GM21367 (cell line): ENCODE measurements at regions not wholly inside any gene's neighbourhood (a gene's known extent, or its start where the extent isn't known, plus 50 kb on each side); places are given as distances from the start of the nearest gene placed in this dataset.
"Not testable (repeated sequence)": the region's sequence is repeated elsewhere in the genome, so short reads cannot be mapped to it uniquely, and the experiment has no call there.

Experiments
- ATAC-seq: cut with Tn5 transposase; IDR thresholded peaks from one replicate; pipeline ENCODE4 v1.9.1; 2021; ENCODE audit not compliant: unreplicated experiment

DNA sequence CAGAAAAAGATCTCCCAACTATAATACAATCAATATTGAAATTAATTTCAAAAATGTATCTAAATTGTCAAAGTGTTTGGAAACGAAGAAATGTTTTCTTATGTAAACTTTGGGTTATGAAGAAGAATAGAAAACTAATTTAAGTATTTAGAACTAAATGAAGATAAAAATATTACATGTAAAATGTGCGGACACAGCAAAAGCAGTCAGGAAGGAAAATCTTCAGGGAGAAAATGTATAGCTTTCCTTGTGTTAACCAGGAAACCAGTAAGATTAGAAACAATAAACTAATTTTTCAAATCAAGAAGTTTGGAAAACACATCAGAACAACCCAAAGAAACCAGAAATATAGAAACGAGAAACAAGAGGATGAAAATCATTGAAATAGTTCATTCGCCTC, 466.5 kb downstream of the BRD1 start:
- ATAC-seq = no peak

DNA sequence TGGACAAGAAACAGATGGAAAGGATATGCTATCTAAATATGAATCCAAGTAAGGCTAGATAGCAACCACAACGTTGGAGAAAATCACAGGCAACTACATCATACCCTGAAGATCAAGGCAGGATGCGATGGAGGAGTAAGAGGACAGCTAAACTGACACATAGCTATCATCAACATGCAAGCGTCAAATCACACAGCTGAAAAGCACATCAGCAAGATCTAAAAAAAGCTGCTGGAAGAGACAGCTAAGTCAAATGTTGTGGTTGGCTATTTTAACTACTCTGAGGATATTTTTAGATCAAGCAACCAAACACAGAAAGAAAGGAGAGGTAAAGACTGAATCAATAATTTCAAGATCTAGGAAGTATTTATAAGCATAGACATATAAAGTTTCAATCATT, 466.9 kb downstream of the BRD1 start:
- no peak for ATAC-seq

DNA sequence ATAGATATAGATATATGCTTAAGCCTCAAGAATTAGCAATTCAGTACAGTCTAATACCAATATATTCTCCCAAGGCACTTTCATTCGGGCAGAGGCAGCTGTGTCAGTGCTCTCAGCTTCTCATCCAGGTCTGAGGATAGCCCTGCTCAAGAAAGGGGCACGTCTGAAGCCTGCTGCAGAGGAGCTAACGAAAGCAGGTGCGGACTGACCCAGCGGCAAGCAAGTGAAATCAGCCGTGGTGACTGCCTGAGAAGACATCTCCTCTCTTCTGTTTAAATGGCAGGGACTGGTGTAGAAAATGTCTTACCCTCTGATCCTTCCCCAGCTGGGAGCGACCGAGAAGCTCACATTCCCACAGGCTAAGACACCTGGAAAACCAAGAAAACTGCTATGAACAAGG, 468.6 kb downstream of the BRD1 start:
- no peak for ATAC-seq

DNA sequence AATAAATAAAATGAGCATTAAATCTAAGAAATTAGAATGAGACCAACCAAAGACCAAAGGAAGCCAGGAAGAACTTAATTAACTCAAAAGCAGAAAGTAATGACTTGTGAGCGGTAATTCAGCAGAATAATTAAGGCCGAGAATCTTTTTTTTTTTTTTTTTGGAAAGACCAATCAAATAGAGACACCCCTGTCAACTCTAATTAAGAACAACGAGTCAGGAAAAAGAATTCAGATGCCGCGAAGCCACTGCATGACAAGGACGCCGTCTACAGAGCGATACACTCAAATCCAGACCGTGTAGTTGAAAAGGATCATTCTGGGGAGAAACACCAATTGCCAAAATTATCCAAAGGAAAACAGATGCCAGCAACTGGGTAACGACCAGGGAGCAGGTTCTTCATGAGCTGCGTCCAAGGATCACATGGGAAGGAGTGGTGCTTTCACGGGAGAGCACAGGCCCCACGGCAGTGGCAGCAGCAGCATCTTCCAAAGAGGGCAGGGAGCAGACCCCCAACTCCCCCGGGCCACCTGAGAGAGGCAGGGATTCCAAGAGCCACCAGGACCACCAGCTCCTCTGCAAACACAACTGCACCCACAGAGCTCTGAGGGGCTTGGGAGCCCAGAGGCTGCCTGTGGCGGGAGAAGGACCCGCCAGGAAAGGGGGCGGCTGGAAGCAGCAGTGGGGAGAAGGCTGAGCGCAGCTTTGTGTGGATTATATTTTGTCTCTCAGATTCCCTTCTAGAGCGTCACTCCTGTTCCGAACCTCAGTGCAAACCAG, 469.8 kb downstream of the BRD1 start:
- ATAC-seq = no peak

GRCh38 chr22:49356428-49356827, 471.2 kb downstream of the BRD1 start:
- no peak for ATAC-seq

DNA sequence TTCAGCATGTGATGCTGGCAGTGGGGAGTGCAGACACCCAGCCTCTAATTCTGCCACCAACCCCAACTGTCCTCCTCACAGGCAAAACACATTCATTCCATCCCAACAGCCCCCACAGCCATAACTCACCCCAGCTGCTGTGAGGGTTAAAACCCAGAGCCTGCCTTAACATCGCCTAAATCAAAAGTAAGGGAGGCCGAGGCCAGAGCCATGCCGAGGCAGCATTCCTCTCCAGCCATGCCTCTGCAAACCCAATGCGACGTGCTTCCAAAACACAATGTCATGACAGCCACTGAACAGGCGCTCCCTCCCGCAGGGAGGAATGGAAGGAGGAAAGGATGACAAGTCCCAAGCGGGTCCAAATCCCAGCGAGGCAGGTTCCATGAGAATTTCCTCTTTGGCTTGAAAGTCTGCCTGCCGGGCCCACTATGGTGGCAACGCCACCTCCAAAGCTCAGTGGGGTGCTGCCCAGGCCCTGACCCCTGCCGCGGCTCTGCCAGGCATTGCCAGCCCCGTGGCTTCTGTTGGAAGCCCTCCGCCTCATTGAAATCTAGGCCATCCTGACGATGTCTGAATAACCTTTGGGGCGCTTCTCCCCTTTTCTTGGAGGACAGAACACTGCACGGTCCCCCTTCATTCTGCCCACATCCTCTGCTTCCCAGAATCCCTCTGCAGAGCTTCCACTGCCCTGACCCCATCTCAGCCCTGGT, 472.3 kb downstream of the BRD1 start:
- no peak for ATAC-seq

DNA sequence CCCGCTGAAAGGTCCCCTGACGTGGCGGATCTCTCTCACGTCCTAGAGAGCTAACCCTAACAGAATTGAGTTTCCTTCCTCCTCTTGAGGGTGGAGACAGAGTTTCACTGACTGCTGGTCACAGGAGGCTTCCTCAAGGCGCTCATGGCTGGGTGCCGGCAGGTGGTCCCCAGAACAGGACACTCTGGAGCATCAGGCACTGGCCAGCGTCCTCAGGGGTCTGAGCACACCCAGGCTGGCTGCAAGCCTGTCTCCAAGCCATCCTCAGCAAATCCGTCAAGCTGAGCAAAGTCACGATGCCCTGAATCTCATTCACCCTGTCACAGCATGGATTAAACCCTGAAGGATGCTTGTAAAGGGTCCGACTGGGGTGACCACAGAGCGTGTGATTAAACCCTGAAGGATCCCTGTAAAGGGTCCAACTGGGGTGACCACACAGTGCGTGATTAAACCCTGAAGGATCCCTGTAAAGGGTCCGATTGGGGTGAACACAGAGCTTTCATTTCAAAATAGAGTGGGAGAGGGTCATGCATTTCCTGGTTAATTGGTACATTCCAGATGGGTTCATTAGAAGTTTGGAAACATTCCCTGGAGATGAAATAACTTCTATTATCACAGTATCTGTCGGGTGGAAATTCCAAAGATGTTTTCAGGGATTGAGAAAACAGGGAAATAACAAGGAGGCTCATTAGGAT, 473.0 kb downstream of the BRD1 start:
- no peak for ATAC-seq

GRCh38 chr22:49353235-49353634, 474.4 kb downstream of the BRD1 start:
- ATAC-seq = no peak

GRCh38 chr22:49352361-49353169, 475.1 kb downstream of the BRD1 start:
- no peak for ATAC-seq

GRCh38 chr22:49351761-49352227, 475.9 kb downstream of the BRD1 start:
- no peak for ATAC-seq

GRCh38 chr22:49350441-49351121, 477.1 kb downstream of the BRD1 start:
- no peak for ATAC-seq

GRCh38 chr22:49349841-49350381, 477.8 kb downstream of the BRD1 start:
- ATAC-seq = no peak

DNA sequence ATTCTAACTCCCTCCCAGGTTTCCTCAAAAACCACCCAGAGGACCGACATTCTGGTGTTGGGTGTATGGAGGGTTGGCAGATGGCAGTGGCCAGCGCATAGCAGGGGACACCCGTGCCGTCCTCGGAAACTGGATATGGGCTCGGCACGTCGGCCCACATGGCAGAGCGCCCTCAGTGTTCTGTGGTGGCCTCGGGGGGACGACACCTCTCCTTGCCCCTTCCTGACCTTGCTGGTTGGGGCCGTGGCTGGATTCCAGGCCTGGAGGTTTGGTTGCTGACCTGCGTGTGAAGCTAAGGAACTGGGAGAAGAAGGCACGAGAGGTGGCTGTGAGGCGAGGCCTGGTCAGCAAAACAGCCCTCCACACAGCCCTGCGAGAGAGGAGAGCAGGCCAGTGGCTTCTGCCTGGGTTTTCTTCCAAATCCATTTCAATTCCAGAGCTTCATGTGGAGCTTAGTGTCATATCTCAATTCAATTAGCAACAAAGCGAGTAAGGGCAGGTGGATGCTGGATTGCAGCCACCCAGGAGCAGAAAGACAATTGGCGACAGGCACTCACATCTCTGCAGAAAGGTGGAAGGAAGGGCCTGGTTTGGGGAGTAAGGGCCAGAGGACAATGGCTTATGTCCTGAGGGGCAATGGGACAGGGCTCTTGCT, 478.4 kb downstream of the BRD1 start:
- no peak for ATAC-seq

DNA sequence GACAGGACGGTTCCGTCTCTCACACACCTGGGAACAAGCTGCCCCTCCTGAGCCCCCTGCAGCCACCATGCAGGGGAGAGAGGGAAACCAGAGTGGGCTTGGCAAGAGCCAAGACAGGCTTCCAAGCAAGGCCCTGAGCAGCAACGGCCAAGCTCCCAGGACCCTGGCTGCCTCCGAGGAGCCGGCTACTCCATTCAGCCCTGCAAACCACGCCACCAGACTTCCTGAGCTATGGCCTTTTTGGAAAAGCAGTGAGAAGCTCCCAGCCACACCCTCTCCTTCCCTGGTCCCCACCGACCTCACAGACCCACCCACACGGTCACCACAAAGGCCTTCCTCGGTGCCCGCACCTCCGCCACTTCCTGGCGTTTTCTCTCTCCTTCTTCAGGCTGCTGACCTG, 479.0 kb downstream of the BRD1 start:
- no peak for ATAC-seq

GRCh38 chr22:49347376-49347775, 480.3 kb downstream of the BRD1 start:
- no peak for ATAC-seq

DNA sequence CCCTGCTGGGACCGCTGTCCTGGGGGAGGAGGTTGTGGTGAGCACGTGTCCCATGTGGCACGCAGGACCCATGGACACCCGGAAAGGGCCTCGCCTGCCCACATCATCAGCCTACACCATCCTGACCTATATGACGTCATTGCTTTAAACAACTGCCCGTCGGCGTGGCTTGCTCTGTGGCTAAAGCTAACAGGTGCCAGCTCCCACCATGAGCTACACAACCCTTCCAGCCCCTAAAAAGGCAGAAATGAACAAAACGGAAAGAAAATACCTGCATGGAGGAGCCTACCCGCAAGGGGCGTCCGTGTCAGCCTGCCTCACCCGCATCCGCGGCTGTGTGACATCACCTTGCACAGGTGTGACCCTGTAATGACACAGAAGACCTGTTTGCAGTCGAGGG, 481.8 kb downstream of the BRD1 start:
- no peak for ATAC-seq

DNA sequence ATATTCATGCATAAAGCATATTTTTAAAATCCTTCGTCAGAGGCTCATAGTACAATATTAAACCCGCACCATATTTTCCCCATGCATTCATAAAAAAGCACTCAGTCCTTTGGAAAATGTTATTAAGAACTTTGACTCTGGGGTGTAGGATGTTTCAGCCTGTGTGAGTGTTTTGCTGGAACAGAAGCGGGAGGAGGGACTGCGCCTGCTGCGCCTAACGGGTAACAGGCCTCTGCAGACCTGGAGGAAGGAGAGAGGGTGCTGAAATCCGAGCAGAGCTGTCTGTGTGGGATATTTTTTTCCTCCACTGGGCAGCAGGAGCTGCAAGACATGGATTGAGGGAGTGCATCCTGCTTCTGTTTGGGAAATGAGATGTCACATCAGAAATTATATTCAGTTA, 483.0 kb downstream of the BRD1 start:
- no peak for ATAC-seq

- ATAC-seq = no peak
These were observed 483.5 kb downstream of the BRD1 start for GRCh38 chr22:49344161-49344560.

GRCh38 chr22:49340406-49340805, 487.3 kb downstream of the BRD1 start:
- ATAC-seq = no peak

DNA sequence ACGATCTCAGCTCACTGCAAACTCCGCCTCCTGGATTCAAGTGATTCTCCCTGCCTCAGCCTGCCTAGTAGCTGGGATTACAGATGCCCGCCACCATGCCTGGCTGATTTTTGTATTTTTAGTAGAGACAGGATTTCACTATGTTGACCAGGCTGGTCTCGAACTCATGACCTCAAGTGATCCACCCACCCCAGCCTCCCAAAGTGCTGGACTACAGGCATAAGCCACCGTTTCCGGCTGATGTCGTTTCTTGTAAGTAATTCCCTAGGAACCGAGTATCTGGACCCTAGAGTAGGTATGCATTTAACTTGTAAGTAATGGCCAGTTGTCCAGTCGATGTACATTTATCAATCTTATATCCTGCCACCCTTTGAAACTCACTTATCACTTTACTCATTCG, 491.2 kb downstream of the BRD1 start:
- ATAC-seq = not testable (repeated sequence)
